Upper lobe of left lung (tissue), 4 donors: ENCODE measurements at regions not wholly inside any gene's neighbourhood (a gene's known extent, or its start where the extent isn't known, plus 50 kb on each side); places are given as distances from the start of the nearest gene placed in this dataset.

Source experiments
- CTCF ChIP-seq, 6 experiments: fragments of 450-650 bp in 4 of 6; fragments of 200-600 bp in 2 of 6; sonication (generic) in 2 of 6; IDR thresholded peaks; one replicate each; pipeline ENCODE4 v1.5.1; 2016 to 2019; ENCODE audit warnings: antibody characterized with exemption in 6 of 6
- EP300 ChIP-seq, 4 donors: sonication (generic); formaldehyde crosslinking; IDR thresholded peaks; one replicate each; pipeline ENCODE4 v1.5.1; 2017; ENCODE audit warnings: antibody characterized with exemption in 4 of 4, control low read depth in 2 of 4
- POLR2A ChIP-seq, 4 donors: fragments of 450-650 bp; IDR thresholded peaks; one replicate each; pipeline ENCODE4 v1.5.1; 2016 to 2017; ENCODE audit warnings: antibody characterized with exemption in 4 of 4, mild to moderate bottlenecking in 2 of 4
- POLR2AphosphoS5 ChIP-seq, 2 donors: sonication (generic); formaldehyde crosslinking; IDR thresholded peaks; one replicate each; pipeline ENCODE4 v1.5.1; 2017; ENCODE audit warnings: antibody characterized with exemption in 2 of 2

GRCh38 chr17:79255046-79255445 is 180.4 kb downstream of the ENGASE start:
- TF ChIP-seq POLR2A (IDR thresholded peaks at IDR 0.05) (no peak), CTCF (IDR thresholded peaks at IDR 0.05) (no peak), EP300 (IDR thresholded peaks at IDR 0.05) (no peak), POLR2AphosphoS5 (IDR thresholded peaks at IDR 0.05) (no peak)
